NCI-H2107 treated with DMSO at 0.1 percent for 48 hours (cell line): ENCODE measurements at regions not wholly inside any gene's neighbourhood (a gene's known extent, or its start where the extent isn't known, plus 50 kb on each side); places are given as distances from the start of the nearest gene placed in this dataset.
"Not testable (repeated sequence)": the region's sequence is repeated elsewhere in the genome, so short reads cannot be mapped to it uniquely, and the experiment has no call there.

Source experiments
- DNase-seq: peaks from one replicate; lab custom pipeline; 2025; ENCODE audit not compliant: unreplicated experiment; lab: John Stamatoyannopoulos, UW

DNA sequence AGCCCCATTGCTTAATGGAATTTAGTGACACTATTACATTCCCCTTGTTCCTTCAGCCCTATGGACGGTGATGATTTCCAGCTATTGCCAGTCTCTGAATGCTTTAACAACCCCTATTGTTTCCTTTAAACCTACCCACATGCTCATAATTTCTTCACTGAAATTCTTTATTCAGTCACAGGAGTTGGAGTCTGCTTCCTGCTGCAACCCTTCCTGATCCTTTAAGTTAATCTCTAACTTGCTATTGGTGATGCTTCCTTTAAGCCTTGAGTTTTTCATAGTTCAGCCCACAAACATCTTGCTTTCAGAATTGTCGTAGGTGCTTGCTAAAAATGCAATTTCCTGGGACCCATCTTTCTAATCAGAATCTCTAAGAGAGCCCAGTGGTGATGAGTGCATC is 66.3 kb upstream of the TNFAIP3 start:
- DNase-seq: no peak

DNA sequence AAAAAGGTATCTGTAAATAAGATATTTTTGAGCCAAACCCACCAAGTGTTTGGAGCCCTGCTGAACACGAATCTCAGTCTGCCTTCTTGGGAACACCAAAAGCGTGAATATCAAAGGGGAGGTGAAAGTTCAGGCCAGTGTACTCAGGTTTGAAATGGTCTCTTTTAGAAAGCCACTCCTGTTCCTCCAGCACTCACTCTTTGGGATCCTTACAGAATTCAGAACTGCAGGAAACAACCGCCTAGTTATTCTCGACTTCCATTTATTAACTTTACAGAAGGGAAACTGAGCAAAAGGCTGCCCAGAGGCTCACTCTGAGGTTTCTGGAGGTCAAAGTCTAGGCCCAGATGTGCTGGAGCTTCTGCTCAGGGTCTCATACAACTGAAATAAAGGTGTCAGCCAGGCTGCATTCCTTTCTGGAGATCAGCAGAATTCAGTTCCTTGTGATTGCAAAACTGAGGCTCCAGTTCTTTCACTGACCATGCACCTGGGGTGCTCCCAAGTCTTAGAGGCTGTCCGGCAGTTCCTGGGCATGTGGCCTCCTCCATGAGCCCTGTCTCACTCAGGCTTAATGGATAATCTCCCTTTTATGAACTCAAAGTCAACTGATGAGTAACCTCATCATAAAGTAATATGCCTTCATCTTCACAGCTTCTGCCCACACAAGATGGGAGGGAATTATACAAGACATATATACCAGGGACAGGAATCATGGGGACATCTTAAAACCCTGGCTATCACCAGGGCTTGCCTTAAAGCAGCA is 65.5 kb upstream of the TNFAIP3 start:
- DNase-seq: no peak

DNA sequence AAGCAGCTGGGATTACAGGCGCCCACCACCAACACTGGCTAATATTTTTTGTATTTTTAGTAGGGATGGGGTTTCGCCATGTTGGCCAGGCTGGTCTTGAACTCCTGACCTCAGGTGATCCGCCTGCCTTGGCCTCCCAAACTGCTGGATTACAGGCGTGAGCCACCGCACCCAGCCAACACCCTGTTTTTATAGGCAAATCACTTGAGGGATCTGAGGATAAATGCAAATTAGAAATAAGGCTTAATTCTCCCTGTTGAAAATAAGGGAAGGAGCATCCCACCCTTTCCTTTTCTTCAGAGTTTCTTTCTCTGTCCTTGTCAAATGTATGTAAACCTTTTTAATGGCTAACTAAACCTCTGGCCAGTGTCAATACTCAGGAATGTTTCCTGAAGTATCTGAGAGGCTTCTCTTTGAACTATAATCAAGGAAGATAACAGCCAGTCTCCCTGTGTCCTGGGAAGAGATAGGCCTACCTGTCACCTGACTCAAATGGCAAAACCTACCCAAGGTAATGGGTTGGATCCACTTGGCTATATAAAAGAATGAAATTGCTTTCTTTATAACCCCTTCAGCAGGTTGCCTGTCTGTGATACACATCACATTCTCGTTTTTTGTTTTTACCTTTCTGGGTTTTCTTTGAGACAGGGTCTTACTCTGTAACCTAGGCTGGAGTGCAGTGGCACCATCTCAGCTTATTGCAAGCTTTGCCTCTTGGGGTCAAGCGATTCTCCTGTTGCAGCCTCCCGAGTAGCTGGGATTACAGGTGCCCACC is 64.5 kb upstream of the TNFAIP3 start:
- DNase-seq: no peak

DNA sequence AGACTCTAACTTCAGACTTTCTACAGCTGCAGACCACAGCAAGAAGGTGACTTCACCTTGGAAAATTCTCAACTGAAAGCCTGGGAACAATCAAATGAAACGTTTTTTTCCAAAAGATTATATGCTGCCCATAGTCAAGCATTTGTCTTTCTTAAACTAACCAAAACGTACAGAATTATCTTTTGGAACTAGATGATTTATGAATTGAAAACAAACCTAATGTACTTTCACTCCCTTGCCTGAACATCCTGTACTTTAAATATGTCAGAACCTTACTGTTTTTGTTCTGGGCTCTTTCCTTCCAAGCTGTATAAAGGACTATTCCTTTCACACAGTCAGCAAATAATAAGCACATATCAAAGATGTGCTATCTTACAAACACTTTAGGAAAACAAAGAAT is 62.4 kb upstream of the TNFAIP3 start:
- no peak for DNase-seq

DNA sequence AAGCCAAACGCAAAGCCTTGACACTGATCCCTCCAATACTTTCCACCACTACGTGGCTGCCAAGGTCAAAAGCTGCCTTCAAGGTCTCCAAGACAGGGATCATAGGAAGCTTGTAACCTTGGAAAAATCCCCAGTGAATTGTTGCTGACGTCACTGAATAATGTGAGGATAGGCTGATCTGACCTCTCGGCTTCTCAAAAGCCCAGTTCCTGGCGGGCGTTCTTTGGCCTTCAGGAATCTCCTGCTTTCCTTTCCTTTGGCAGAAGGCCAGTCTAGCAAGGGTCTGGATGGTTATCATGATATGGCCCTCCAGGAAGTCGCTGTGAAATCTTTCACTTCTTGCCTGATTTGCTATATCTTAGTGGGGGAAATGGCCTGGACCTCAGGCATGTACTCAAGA is 61.4 kb upstream of the TNFAIP3 start:
- DNase-seq: no peak

DNA sequence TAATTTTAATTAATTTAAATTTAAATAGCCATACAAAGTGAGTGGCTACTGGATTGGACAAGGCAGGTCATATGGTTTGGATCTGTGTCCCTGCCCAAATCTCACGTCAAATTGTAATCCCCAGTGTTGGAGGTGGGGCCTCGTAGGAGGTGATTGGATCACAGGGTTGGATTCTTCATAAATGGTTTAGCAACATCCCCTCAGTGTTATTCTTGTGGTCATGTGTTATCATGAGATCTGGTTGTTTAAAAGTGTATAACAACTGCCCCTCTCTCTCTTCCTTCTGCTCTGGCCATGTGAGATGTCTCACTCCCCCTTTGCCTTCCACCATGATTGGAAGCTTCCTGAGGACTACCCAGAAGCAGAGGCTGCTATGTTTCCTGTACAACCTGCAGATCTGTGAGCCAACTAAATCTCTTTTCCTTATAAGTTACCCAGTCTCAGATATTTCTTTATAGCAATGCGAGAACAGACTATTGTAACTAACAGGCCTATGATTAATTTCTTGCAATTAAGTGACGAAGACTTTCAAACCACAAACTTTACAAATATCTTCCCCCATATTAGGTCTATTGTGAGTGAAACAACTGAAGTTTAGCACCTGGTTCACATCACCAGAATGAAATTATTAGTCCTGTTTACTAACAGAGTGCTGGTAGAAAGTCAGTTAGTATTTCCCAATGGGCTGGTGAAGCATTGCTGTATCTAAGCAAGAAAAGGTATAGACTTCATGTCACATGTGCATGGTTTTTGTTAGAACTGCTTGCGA is 60.0 kb upstream of the TNFAIP3 start:
- no peak for DNase-seq

DNA sequence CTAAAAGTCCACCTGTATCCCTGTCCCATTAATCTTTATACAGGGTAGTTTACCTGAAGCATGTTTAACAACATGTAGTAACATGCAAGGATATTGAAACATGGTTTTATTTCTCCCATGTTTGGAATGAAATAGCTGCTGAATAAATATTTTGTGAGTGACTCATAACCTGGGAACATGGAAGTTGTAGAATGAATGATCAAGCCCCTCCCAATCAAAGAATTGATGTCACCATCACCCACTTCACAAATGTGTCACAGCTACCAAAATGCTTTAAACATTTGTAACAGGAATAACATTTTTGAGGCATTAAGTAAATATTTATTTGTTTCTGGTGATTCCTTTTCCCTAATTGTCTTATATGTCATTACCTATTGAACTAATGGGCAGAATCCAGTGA is 58.9 kb upstream of the TNFAIP3 start:
- no peak for DNase-seq

DNA sequence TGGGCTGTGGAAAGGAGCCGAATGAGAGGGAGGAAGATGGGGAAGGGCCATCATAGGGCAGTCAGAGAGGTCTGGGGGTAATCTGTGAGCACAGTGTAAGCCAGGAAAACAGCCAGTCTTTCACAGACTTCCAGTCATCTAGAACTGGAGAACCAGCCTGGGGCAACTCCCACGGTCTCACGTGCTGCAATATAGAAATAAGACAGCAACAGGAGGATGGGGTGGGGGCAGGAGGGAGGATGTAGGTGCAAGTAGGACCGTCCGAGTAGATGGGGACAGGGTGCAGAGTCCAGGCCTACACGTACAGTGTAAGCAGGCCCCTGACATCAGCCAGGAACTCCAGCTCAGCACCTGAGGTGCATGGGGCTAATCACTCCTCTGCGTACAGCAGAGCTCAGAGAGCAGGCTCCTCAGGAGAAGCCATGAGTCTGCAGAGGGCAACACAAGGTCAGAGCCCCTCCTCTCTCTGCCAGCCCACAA is 58.2 kb upstream of the TNFAIP3 start:
- DNase-seq: no peak

DNA sequence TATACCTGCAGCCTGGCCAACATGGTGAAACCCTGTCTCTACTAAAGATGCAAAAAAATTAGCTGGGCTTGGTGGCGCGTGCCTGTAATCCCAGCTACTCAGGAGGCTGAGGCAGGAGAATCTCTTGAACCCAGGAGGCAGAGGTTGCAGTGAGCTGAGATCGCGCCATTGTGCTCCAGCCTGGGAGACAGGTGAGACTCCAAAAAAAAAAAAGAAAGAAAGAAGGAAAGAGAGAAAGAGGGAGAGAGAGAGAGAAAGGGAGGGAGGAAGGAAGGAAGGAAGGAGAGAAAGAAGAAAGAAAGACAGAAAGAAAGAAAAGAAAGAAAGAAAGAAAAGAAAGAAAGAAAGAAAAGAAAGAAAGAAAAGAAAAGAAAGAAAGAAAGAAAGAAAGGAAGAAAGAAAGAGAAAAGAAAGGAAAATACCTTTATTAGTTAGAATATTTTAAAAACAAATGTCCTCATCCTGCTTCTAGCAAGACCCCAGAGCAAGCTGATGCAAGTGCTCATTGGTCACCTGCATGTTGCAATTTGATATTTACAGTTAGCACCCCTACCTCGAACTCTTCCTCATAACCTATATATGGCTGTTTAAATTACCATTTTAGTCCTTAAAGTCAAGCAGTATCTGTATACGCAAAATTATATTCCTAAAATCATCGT is 57.0 kb upstream of the TNFAIP3 start:
- not testable (repeated sequence) for DNase-seq

DNA sequence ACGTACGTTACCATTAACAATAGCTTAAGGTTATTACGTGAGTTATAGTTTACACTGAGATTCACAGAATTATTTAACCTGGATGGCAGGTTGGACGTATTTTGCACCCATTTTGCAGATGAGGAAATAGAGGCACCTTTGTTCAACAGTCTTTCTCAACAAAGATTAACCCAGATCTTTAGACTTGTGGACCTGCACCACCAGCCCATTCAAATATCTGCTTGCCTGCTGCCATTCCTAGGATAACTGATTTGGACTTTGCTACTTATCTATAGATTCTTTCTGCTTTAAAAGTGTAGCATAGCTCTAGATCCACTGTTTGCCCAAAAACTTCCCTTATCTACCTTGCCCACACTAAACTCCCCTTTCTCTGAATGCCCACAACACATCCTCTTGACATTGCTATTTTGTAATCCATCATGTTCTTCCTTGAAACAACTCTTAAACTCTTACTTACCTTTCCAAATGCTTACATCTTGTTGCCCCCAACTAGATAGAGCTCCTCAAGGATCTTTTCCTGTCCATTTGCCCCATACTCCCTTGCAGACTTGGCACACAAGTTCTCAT is 56.4 kb upstream of the TNFAIP3 start:
- DNase-seq: no peak

DNA sequence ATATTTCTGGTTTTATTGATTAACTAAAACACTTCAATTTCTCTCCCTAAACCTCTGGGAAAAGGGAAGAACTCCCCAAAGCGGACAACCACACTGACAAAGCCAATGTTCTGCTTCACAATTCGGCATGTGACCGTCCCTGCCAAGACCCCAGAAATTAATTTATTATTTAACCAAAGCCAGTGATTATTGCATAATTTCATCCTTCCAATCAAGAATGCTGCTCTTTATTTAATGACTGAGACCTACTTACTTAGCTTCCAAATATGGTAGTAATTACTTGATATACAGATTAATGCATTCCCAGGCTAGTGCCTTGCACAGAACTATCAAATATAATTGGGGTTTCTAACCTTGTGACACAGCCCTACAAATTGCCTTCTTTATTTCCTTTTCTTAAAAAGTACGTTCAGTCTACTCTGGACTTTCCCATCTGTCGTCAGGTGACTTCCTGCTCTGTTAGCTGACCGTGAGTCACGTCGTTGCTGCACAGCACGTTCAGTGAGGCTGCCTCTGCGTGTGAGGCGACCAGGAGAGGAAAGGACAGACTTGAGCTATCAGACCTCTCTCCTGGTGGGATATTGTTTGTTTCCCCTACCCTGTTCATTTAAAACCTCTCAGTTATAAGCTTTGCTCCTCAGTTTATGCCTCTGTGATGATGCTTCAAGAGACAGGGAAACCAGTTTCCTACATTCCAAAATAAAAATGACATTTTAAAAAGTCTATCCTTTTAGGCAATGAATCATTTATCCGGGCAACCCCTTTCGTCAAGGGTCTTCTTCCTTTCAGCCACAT is 55.7 kb upstream of the TNFAIP3 start:
- DNase-seq: no peak

DNA sequence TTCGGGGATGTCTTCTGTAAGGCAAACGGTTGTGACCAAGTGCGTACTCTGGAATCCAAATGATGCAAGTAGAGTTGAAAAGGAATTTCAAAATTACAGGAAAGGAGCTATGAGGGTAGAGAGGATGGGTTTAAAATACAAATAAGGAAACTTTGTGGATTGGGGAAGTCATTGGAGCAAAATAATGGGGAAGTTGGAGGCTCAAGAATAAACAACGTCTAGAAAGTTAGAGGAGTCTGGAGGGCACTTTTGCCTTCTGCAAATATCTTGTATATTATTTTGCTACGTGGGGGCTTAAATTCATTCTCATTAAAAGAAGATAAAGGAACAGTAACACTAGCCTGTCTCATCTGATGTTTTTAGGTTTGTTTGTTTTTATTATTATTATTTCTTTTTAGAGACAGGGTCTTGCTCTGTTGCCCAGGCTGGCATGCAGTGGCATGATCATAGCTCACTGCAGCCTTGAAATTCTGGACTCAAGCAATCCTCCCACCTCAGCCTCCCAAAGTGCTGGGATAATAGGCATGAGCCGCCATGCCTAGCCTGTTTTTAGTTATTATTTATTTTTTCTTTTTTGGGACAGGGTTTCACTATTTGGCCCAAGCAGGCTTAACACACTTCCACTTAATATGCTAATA is 55.0 kb upstream of the TNFAIP3 start:
- no peak for DNase-seq

DNA sequence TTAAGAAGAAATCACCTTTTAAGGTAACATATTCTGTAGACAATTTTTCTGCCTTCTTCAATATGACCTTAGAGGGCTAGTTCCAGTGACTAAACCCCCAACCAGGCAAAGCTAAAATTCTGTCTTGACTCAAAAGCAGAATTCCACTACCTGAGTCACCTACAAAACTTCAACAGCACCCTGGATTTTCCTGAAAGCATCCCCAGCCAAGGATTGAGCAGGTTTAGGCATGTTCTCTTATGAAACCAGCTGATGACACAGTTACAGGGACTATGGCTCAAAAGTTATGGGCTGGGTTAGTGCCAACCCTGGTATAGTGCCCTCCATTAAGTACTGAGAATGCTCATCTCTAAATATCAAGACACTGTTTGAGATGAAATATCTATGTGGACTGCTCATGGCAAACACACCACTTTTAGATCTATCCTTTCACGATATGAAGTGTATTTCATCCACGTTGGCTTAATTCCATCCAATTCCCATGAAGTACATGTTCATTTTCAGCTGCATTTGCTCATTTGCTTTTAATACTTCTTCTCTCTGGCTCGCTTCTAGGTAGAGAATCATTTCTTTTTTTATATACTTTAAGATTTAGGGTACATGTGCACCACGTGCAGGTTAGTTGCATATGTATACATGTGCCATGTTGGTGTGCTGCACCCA is 53.6 kb upstream of the TNFAIP3 start:
- DNase-seq: no peak

DNA sequence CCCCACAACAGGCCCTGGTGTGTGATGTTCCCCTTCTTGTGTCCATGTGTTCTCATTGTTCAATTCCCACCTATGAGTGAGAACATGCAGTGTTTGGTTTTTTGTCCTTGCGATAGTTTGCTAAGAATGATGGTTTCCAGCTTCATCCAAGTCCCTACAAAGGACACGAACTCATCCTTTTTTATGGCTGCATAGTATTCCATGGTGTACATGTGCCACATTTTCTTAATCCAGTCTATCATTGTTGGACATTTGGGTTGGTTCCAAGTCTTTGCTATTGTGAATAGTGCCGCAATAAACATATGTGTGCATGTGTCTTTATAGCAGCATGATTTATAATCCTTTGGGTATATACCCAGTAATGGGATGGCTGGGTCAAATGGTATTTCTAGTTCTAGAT is 53.0 kb upstream of the TNFAIP3 start:
- DNase-seq: not testable (repeated sequence)

DNA sequence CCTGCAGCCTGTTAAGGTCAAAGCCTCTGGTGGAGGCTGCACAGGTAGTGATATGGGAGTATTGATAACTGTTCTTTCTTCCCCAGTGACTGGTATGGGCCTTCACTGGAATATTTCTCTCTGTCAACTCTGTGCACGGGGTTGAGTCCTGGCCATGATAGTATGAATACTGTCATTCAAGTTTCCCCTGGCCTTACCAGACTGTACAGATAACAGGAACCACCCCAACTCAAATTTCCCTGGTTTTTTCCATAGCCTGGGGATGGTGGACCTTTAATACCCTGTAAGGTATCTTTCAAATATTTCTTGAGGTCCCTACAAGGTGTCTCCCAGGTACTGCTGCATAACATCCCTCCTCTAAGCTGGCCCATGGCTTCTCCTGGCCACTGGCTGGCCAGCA is 51.4 kb upstream of the TNFAIP3 start:
- DNase-seq: no peak

DNA sequence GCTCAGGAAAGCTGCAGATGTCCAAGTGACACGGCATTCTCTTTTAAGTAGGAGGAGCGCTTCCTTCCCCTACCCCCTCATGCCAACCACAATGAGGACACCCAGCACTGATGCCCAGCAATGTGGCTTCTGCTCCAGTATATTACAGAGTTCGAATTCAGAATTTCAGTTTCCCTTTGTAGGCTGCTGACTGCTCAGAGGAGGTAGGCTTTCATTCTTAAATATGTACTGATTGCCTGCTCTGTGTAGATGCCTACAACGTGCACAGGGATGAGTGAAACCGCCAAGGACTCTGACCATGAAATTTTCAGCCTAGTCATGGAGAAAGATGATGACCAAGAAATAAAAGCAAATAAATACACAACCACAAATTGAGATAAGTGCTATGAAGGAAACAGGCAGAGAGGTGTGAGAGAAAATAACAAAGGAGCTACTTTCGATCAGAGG is 50.9 kb upstream of the TNFAIP3 start:
- DNase-seq: no peak

DNA sequence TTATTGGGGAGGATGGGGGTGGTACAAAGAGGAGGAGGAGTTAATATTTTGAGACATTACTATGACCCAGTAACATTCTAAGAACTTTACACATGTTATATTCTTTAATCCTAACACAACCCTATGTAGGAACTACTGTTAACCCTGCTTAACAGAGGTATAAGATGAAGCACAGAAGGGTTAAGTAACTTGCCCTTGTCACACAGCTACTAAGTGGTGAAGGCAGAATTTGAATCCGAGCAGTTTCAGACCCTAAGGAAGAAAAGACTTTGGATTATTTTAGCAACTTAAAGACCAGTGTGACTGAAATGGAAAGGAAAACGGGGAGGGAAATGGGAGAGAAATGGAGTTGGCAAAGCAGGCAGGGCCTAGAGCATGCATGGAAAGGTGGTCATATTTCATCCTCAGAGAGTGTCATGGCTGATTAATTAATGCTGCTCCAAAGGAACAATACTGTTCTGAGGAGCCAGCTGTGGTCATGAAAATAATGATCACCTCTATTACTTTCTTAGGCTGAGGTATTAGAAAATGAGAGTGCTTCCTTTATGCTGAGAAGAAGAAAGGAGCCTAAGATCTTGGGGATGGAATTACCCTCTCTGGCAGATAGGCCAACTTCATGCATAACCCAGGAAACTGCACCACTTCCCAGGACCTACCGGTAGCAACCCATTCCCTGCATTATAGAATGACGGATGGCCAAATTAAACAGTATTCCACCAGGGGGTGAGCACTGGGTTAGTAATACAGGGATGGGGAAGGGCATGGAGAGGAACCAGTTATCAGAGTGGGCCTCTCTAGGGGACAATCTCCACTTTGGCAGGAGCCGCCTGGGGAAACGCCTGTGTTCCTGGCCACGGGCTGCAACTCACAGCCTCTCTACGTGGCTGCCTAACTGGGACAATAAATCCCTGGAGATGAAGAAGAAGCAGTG is 50.1 kb upstream of the TNFAIP3 start:
- no peak for DNase-seq
